Germinal center (tissue), 1 donor: ENCODE measurements at regions not wholly inside any gene's neighbourhood (a gene's known extent, or its start where the extent isn't known, plus 50 kb on each side); places are given as distances from the start of the nearest gene placed in this dataset.
A peak's percentile ranks its signal among the peaks of the same experiment; 100 is the strongest.
"Not testable (repeated sequence)": the region's sequence is repeated elsewhere in the genome, so short reads cannot be mapped to it uniquely, and the experiment has no call there.

Experiments
- DNase-seq: peaks from one replicate; pipeline ENCODE4 v3.0.0; 2012; ENCODE audit warnings: mixed read lengths, low spot score

DNA sequence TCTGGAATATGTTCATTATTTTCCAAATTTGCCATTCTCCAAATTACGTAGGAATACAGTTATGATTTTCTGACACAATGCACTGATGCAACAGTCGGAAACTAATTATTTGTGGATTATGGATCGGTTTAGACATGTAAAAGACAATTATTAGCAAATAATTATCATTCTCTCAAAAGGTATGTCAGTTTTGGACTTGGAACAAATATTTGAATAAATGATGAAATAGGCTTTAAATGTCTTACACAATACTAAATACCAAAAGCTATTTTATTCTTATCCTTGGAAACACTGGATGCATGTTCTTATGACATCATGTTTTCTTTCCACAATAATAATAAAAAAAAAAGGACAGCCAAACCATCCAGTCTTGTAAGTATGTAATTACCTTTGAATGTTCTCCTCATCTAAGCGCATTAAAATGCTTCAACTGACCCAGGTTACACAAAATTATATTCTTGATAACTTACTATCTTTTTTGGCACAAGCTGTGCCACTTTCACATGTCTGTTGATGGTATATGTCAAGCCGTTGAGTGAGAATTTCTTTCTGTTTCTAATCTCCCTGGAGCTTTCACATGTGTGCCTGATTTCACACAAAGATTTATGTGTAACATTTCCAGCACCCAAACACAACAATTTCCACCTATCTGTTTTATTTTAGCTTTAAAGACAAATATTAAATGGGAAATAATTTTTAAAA, 238.5 kb upstream of the ZNF385D start:
- DNase-seq, result no peak

- DNase-seq, result no peak
Measured at GRCh38 chr3:21991061-21991460, 240.1 kb upstream of the ZNF385D start.

GRCh38 chr3:21995079-21995607, 244.1 kb upstream of the ZNF385D start:
- DNase-seq, result no peak

DNA sequence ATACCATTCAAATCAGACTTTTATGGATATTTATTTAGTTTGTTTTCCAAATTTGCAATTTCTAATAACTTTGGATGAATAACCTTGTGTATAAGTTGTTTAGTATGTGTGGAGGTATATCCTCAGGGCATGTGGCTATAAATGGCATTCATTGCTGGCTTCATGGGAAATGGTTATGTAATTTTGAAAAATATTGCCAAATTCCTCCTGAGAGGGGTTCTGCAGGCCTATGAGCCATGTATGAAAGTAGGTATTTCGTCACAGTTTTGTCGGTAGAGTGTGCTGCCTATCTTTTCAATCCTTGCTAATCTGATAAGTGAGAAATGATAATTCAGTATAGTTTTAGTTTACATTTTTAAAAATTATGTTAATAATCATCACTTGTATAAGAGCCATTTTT, 256.4 kb upstream of the ZNF385D start:
- DNase-seq, result no peak

DNA sequence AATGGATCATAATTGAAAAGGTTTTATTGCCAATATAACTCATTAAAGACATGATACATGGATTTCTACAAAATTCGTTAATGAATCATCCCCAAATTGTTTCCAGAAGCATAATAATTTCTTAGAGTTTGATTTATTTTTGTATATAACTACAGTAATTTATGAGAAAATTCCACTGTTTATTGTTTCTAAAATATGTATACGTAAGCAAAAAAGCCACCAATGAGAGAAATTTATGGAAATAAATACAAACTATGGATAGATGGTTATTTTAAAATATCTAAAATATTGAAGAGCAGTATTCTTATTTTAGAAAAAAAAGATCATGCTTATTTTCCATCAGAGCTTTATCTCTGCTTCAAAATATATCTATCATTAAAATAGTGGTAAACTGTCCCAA, 260.0 kb upstream of the ZNF385D start:
- no peak for DNase-seq

DNA sequence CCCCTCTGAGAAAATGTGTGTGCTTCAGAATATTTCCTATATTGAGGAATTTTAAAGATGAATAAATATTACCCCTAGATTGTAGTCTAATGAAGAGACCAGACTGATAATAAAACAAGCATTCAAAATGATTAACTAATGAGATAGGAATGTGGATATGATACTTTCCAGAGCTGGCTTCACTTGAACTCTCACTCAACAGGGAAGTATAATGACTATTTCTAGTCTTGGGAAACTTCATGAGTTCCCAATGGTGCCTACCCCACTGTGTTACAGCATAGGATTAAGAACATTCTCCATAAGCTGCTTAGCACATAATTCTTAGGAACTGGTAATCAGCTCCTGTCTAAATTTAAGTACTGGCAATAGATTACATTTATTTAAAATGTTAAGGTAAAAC, 261.5 kb upstream of the ZNF385D start:
- DNase-seq, result no peak

DNA sequence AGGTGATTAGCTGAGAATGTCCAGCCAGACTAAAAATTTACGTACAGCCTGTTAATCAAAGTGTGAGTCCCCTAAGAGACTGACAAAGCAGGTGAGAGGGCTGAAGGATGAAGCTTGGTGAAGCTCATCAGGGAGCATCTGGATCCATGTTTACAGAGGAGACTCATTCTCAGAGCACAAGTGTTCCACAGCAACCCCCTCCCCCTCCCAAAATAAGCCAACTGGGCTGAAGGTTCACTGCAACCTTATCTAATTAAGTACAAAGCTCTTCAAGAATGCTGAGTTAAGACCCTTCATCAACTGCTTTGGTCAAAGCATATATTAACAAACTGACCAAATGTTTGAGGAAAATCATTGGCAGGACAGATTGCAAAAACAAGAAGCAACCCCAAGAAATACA, 262.6 kb upstream of the ZNF385D start:
- DNase-seq, result no peak

DNA sequence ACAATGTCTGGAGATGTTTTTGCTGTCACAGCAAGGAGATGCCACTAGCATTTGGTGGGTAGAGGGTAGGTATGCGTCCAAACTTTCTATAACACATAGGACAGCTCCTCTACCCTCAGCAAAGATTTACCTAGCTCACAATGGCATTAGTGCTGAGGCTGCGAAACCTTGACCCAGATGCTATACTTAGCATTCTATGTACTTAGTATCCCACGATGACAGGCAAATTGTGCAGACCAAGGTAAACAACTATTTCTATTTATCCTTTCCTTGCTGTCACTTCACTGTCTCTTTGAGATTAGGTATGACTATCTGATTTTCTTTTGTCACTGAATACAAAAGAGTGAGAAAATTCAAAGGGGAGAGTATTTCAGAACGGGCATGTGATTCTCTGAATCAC, 265.2 kb upstream of the ZNF385D start:
- DNase-seq, result no peak

- DNase-seq, result not testable (repeated sequence)
Measured at GRCh38 chr3:22024638-22025037, 273.6 kb upstream of the ZNF385D start.

DNA sequence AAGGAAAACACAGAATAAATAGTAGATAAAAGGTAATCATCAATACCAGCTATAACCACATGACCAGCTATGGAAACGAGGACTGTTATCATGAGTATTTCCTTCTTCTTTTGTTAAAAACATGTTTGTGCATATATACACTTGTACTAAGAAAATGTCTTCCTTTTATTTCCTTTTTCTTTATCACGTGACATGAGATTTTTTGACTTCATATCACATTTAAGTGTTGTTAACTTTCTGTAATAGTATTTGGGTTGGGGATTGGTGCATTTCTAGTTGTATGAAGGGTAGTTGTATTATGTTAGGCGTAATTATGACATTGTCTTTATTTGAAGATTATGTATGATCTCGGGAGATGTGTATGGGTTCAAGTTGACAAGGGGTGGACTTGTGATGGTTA, 278.5 kb upstream of the ZNF385D start:
- no peak for DNase-seq

- no peak for DNase-seq
Measured at GRCh38 chr3:22039161-22039560, 288.2 kb upstream of the ZNF385D start.

DNA sequence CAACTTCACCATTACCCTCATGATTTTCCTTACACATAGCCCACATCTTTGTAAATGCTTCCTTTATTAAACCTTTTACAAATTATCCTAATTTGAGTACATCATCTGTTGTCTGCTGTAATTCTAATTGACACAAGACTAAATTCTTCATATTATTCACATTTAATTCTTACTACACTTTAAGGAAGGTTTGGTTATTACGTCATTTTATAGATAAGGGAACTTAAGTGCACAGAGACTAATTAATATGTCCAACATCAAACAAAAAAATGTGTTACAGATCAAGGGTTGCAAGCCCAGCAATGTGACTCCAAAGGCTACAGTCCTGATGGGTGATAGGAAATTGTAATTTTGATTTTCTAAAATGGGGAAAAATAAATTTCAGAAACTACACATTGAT, 289.1 kb upstream of the ZNF385D start:
- DNase-seq, result no peak

DNA sequence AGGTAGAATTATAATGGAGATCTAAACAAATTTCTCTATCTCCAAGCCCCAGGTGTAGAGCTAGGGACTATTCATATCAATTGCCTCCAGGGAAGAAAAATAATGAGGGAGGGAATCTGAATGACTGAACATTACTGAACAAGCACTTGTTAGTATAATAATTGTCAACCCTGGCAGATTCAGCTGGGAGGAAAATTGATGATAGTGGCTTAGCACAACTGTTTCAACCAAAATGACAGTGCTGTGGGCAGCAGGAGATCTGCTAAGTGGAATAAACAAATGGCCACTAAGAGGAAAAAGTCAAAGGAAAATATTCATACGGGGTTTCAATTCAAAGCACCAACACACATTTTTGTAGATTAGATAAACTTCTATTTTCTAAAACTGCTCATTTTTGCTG, 294.9 kb upstream of the ZNF385D start:
- no peak for DNase-seq

GRCh38 chr3:22063500-22063899, 312.5 kb upstream of the ZNF385D start:
- DNase-seq, result no peak

GRCh38 chr3:22068619-22069018, 317.6 kb upstream of the ZNF385D start:
- DNase-seq, result no peak

DNA sequence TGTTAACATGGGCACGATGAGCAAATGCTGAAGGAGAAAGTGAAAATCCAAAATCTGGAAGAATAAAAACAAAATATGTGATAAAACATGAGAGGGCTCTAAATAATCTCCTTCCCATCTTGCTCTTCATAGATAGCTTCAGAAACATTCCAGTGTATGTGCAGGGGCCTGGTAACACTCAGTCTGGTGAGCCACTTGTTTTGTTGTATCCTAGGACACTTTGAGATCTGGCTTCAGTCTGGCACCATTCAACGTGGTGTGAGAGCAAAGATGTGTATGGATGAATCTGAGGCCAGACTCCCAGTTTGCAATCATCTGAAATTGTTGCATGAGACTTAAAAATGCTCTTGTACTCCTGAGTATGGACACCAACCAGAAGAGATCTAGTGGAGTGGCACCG, 337.2 kb upstream of the ZNF385D start:
- no peak for DNase-seq

GRCh38 chr3:22089284-22089683, 338.3 kb upstream of the ZNF385D start:
- peak; percentile 2 for DNase-seq

- no peak for DNase-seq
Measured at GRCh38 chr3:22091329-22091728, 340.3 kb upstream of the ZNF385D start.

DNA sequence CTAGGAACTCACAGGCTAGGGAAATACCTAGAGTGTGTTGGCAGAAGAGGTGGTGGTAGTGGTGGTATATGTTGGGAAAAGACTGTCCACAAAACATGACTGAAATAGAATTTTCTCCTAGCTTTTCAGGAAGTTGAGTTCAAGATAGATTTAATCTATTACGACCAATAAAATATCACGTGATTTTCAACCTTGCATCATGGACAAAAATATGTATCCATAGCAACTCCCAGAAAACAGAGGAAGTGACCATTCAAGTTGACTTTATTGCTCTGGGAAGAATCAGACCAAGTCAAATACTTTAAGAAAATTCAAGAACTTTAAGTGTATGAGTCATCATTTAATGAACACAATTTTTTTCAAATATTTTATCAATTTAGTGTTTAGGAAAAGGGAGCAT, 347.0 kb upstream of the ZNF385D start:
- DNase-seq, result no peak

- no peak for DNase-seq
Measured at GRCh38 chr3:22101351-22101750, 350.3 kb upstream of the ZNF385D start.

GRCh38 chr3:22101811-22102210, 350.8 kb upstream of the ZNF385D start:
- no peak for DNase-seq

GRCh38 chr3:22103423-22103822, 352.4 kb upstream of the ZNF385D start:
- DNase-seq, result no peak

DNA sequence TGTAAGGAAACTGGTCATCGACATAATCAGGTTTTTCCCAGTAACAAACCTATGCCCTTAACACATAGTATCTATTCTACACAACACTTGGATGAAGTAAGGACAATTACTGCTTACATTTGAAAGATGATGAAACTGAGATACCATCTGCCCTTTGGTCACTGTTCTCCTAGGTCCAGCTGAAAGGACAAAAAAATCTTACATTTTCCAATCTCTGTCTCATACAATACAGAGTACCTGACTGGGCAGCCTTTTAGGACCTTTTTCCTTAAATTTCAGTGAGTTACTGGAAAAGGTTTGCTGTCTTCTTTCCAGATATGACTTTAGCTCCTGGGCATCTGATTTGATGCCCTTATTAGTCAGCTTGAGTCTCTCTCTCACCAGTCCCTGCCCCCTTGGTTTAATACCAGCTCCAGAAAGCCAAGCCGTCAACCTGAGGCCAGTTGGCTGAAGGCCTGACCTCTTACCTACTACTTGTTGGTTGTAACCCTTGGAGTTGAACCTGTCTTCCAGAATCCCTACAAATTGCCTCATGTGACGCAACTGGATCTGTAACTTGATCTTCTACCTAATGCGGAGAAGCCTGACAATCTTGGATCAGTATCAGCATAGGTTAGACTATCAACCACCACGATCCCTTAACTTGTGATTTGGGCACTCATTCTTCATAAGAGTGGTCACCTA, 355.3 kb upstream of the ZNF385D start:
- no peak for DNase-seq

- no peak for DNase-seq
Measured at GRCh38 chr3:22111226-22111625, 360.2 kb upstream of the ZNF385D start.
